ENCODE measurements at regions not wholly inside any gene's neighbourhood (a gene's known extent, or its start where the extent isn't known, plus 50 kb on each side); places are given as distances from the start of the nearest gene placed in this dataset.

DNA sequence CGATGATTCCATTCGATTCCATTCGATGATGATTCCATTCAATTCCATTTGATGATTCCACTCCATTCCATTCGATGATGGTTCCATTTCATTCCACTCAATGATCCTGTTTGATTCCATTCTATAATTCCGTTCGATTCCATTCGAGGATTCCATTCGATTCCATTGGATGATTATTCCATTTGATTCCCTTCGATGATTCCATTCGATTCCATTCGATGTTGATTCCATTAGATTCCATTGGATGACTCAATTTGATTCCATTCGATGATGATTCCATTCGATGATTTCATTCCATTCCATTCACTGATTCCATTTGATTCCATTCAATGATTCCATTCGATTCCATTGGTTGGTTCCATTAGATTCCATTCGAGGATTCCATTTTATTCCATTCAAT lies 1084.4 kb downstream of the RPIA start:
- TF ChIP-seq TAF1 (IDR thresholded peaks at IDR 0.05; ENCODE audit: low read depth, low read length) (no peak), POLR2AphosphoS5 (IDR thresholded peaks at IDR 0.05; ENCODE audit: low read depth, low read length) (no peak), POLR2A (IDR thresholded peaks at IDR 0.05; ENCODE audit: low read depth, low read length) (no peak), SPI1 (IDR thresholded peaks at IDR 0.05; ENCODE audit: low read depth, low read length) (no peak)
